ENCODE measurements at regions not wholly inside any gene's neighbourhood (a gene's known extent, or its start where the extent isn't known, plus 50 kb on each side); places are given as distances from the start of the nearest gene placed in this dataset.

DNA sequence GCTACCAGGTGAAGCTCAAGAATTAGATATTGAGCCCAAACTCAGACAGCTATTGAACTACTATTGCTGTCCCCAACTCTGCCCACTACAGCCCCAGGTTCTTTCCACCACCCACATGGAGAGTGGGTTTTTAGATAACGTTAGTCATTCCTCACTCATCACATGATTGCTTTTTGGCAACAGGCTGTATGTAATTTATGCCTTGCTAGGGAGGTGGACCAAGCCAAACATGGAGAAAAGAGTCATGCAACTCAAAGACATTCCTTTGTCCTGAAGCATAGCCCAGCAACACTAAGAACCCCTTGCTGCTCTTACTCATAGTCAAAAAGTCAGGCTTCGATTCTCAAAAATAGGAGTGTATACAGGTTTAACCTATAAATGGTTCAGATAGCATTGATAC lies 275.9 kb upstream of the VCX3A start:
- TF ChIP-seq, protein P1, sequence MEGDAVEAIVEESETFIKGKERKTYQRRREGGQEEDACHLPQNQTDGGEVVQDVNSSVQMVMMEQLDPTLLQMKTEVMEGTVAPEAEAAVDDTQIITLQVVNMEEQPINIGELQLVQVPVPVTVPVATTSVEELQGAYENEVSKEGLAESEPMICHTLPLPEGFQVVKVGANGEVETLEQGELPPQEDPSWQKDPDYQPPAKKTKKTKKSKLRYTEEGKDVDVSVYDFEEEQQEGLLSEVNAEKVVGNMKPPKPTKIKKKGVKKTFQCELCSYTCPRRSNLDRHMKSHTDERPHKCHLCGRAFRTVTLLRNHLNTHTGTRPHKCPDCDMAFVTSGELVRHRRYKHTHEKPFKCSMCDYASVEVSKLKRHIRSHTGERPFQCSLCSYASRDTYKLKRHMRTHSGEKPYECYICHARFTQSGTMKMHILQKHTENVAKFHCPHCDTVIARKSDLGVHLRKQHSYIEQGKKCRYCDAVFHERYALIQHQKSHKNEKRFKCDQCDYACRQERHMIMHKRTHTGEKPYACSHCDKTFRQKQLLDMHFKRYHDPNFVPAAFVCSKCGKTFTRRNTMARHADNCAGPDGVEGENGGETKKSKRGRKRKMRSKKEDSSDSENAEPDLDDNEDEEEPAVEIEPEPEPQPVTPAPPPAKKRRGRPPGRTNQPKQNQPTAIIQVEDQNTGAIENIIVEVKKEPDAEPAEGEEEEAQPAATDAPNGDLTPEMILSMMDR (IDR thresholded peaks at IDR 0.05), result no peak
- TF ChIP-seq EP300 (IDR thresholded peaks at IDR 0.05; ENCODE audit: low read depth) (no peak), POLR2AphosphoS5 (IDR thresholded peaks at IDR 0.05) (no peak), POLR2A (IDR thresholded peaks at IDR 0.05) (no peak)

Data from transverse colon (tissue), 4 donors.